ENCODE measurements at regions not wholly inside any gene's neighbourhood (a gene's known extent, or its start where the extent isn't known, plus 50 kb on each side); places are given as distances from the start of the nearest gene placed in this dataset.

GRCh38 chr4:129371065-129371464 is 275.1 kb downstream of the C4orf33 start:
- DNase-seq (ENCODE audit: low read depth in 2 of 2), result no peak
- Histone ChIP-seq H3K4me3 (replicated peaks in 1 of 4; ENCODE audit: control extremely low read depth in 1 of 4, insufficient read depth in 1 of 4, low read depth in 3 of 4, low read length in 4 of 4) (no peak overlapping the region), H3K4me1 (ENCODE audit: control insufficient read depth, extremely low read depth, insufficient read depth, low read length) (no peaks in the 10 kb centered on the region), H3K79me2 (ENCODE audit: control insufficient read depth, insufficient read depth, low read length) (no peaks in the 10 kb centered on the region), H3K27ac (ENCODE audit: insufficient read depth, low read length) (no peak overlapping the region), H3K4me2 (ENCODE audit: extremely low read depth, insufficient read depth, low read length) (no peak overlapping the region), H4K20me1 (ENCODE audit: control insufficient read depth, extremely low read depth, insufficient read depth, low read length) (no peaks in the 10 kb centered on the region), H3K9ac (ENCODE audit: insufficient read depth, low read length) (no peak overlapping the region), H2AFZ (ENCODE audit: low read length) (no peak overlapping the region), H3K27me3 (ENCODE audit: control insufficient read depth, insufficient read depth, low read length) (no peaks in the 10 kb centered on the region), H3K9me3 (ENCODE audit: control insufficient read depth, insufficient read depth, low read depth, low read length) (no peaks in the 10 kb centered on the region), H3K36me3 (ENCODE audit: control insufficient read depth, insufficient read depth, low read length) (no peaks in the 10 kb centered on the region)
- TF ChIP-seq, protein P1, sequence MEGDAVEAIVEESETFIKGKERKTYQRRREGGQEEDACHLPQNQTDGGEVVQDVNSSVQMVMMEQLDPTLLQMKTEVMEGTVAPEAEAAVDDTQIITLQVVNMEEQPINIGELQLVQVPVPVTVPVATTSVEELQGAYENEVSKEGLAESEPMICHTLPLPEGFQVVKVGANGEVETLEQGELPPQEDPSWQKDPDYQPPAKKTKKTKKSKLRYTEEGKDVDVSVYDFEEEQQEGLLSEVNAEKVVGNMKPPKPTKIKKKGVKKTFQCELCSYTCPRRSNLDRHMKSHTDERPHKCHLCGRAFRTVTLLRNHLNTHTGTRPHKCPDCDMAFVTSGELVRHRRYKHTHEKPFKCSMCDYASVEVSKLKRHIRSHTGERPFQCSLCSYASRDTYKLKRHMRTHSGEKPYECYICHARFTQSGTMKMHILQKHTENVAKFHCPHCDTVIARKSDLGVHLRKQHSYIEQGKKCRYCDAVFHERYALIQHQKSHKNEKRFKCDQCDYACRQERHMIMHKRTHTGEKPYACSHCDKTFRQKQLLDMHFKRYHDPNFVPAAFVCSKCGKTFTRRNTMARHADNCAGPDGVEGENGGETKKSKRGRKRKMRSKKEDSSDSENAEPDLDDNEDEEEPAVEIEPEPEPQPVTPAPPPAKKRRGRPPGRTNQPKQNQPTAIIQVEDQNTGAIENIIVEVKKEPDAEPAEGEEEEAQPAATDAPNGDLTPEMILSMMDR (conservative IDR thresholded peaks at IDR 0.05 in 1 of 2, IDR thresholded peaks at IDR 0.05 in 1 of 2; ENCODE audit: low read depth in 1 of 2, low read length in 2 of 2), result no peak
- TF ChIP-seq EZH2 (IDR thresholded peaks at IDR 0.05; ENCODE audit: low read length, missing control alignments), result no peak

DNA sequence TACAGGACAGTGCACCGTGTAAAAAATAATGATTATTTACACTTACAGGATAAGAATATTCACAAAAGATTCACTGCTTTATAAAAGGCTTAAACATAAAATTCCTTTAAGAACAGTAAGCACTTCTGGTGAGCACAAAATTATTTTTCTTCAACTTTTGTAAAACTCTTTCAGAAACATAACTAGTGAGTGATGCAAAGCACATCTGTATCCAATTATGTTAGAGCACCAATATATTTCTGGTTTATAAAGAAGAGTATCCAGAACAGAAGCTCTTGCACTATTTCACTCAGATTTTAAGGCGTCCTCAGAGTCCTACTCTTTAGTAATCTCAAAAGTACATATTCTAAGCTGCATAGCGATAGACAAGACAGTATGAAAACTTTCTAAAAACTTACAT is 276.0 kb downstream of the C4orf33 start:
- Histone ChIP-seq H4K20me1 (ENCODE audit: control insufficient read depth, extremely low read depth, insufficient read depth, low read length) (no peaks in the 10 kb centered on the region), H3K36me3 (ENCODE audit: control insufficient read depth, insufficient read depth, low read length) (no peaks in the 10 kb centered on the region), H3K4me2 (ENCODE audit: extremely low read depth, insufficient read depth, low read length) (no peak overlapping the region), H3K79me2 (ENCODE audit: control insufficient read depth, insufficient read depth, low read length) (no peaks in the 10 kb centered on the region), H3K27me3 (ENCODE audit: control insufficient read depth, insufficient read depth, low read length) (no peaks in the 10 kb centered on the region), H3K4me3 (replicated peaks in 1 of 4; ENCODE audit: control extremely low read depth in 1 of 4, insufficient read depth in 1 of 4, low read depth in 3 of 4, low read length in 4 of 4) (no peak overlapping the region), H3K4me1 (ENCODE audit: control insufficient read depth, extremely low read depth, insufficient read depth, low read length) (no peaks in the 10 kb centered on the region), H3K27ac (ENCODE audit: insufficient read depth, low read length) (no peak overlapping the region), H3K9me3 (ENCODE audit: control insufficient read depth, insufficient read depth, low read depth, low read length) (no peaks in the 10 kb centered on the region), H3K9ac (ENCODE audit: insufficient read depth, low read length) (no peak overlapping the region), H2AFZ (ENCODE audit: low read length) (no peak overlapping the region)
- no peak for DNase-seq (ENCODE audit: low read depth in 2 of 2)
- TF ChIP-seq EZH2 (IDR thresholded peaks at IDR 0.05; ENCODE audit: low read length, missing control alignments), result no peak
- TF ChIP-seq, protein P1 (conservative IDR thresholded peaks at IDR 0.05 in 1 of 2, IDR thresholded peaks at IDR 0.05 in 1 of 2; ENCODE audit: low read depth in 1 of 2, low read length in 2 of 2), result no peak

GRCh38 chr4:129377131-129377845 is 281.3 kb downstream of the C4orf33 start:
- Histone ChIP-seq H3K27ac (ENCODE audit: insufficient read depth, low read length) (no peak overlapping the region), H3K9ac (ENCODE audit: insufficient read depth, low read length) (no peak overlapping the region), H3K79me2 (ENCODE audit: control insufficient read depth, insufficient read depth, low read length) (no peaks in the 10 kb centered on the region), H3K27me3 (ENCODE audit: control insufficient read depth, insufficient read depth, low read length) (no peaks in the 10 kb centered on the region), H2AFZ (ENCODE audit: low read length) (no peak overlapping the region), H4K20me1 (ENCODE audit: control insufficient read depth, extremely low read depth, insufficient read depth, low read length) (no peaks in the 10 kb centered on the region), H3K4me1 (ENCODE audit: control insufficient read depth, extremely low read depth, insufficient read depth, low read length) (no peaks in the 10 kb centered on the region), H3K4me2 (ENCODE audit: extremely low read depth, insufficient read depth, low read length) (no peak overlapping the region), H3K4me3 (replicated peaks in 1 of 4; ENCODE audit: control extremely low read depth in 1 of 4, insufficient read depth in 1 of 4, low read depth in 3 of 4, low read length in 4 of 4) (no peak overlapping the region), H3K9me3 (ENCODE audit: control insufficient read depth, insufficient read depth, low read depth, low read length) (no peaks in the 10 kb centered on the region), H3K36me3 (ENCODE audit: control insufficient read depth, insufficient read depth, low read length) (no peaks in the 10 kb centered on the region)
- no peak for TF ChIP-seq EZH2 (IDR thresholded peaks at IDR 0.05; ENCODE audit: low read length, missing control alignments)
- TF ChIP-seq, protein P1 (conservative IDR thresholded peaks at IDR 0.05 in 1 of 2, IDR thresholded peaks at IDR 0.05 in 1 of 2; ENCODE audit: low read depth in 1 of 2, low read length in 2 of 2), result no peak
- peak in 1 of 2 donors; percentile 11 for DNase-seq (ENCODE audit: low read depth in 2 of 2)

All from fibroblast of lung (primary cell).